Ascending aorta (tissue), 2 donors: ENCODE measurements at regions not wholly inside any gene's neighbourhood (a gene's known extent, or its start where the extent isn't known, plus 50 kb on each side); places are given as distances from the start of the nearest gene placed in this dataset.

Source experiments
- DNase-seq, 2 donors: peaks; one replicate each; pipeline ENCODE4 v3.0.0-alpha.2; 2019; ENCODE audit warnings: low spot score in 2 of 2
- H3K27ac ChIP-seq, 2 donors: fragments of 200-600 bp; sonication (generic); one replicate each; pipeline ENCODE4 v1.5.1; 2016 to 2017; ENCODE audit warnings: mild to moderate bottlenecking in 1 of 2
- H3K27me3 ChIP-seq: fragments of 200-600 bp; sonication (generic); one replicate; pipeline ENCODE4 v1.5.1; 2017
- H3K36me3 ChIP-seq, 2 donors: fragments of 200-600 bp; sonication (generic); one replicate each; pipeline ENCODE4 v1.5.1; 2016
- H3K4me1 ChIP-seq, 2 donors: fragments of 200-600 bp; sonication (generic); one replicate each; pipeline ENCODE4 v1.5.1; 2016 to 2017; ENCODE audit warnings: mild to moderate bottlenecking in 1 of 2
- H3K4me3 ChIP-seq, 2 donors: fragments of 200-600 bp; sonication (generic); one replicate each; pipeline ENCODE4 v1.5.1; 2016 to 2017; ENCODE audit warnings: mild to moderate bottlenecking in 1 of 2
- H3K9me3 ChIP-seq, 2 donors: fragments of 200-600 bp; sonication (generic); one replicate each; pipeline ENCODE4 v1.5.1; 2016
- CTCF ChIP-seq, 3 experiments: fragments of 200-600 bp in 2 of 3; fragments of 450-650 bp in 1 of 3; sonication (generic) in 2 of 3; IDR thresholded peaks; one replicate each; pipeline ENCODE4 v1.5.1; 2016 to 2019; ENCODE audit warnings: antibody characterized with exemption in 3 of 3, mild to moderate bottlenecking in 1 of 3, moderate library complexity in 1 of 3
- intact Hi-C: fragments of 100-400 bp; cut with DNase I; formaldehyde crosslinking; loops from one replicate; pipeline ENCODE4 v1.15.1; 2023

- Histone ChIP-seq H3K9me3 (no peaks in the 10 kb centered on the region), H3K27ac (no peak overlapping the region), H3K4me3 (no peak overlapping the region), H3K4me1 (no peaks in the 10 kb centered on the region), H3K27me3 (no peaks in the 10 kb centered on the region), H3K36me3 (no peaks in the 10 kb centered on the region)
- intact Hi-C loops: no loop called here
- DNase-seq: no peak
- TF ChIP-seq CTCF (IDR thresholded peaks at IDR 0.05): no peak
These were observed 229.3 kb downstream of the NSUN3 start for GRCh38 chr3:94292151-94292550.

- Histone ChIP-seq H3K36me3 (no peaks in the 10 kb centered on the region), H3K4me1 (no peaks in the 10 kb centered on the region), H3K27me3 (no peaks in the 10 kb centered on the region), H3K27ac (no peak overlapping the region), H3K4me3 (no peak overlapping the region), H3K9me3 (no peaks in the 10 kb centered on the region)
- DNase-seq: no peak
- intact Hi-C loops: no loop called here
- no peak for TF ChIP-seq CTCF (IDR thresholded peaks at IDR 0.05)
These were observed 230.9 kb downstream of the NSUN3 start for GRCh38 chr3:94293793-94294195.

DNA sequence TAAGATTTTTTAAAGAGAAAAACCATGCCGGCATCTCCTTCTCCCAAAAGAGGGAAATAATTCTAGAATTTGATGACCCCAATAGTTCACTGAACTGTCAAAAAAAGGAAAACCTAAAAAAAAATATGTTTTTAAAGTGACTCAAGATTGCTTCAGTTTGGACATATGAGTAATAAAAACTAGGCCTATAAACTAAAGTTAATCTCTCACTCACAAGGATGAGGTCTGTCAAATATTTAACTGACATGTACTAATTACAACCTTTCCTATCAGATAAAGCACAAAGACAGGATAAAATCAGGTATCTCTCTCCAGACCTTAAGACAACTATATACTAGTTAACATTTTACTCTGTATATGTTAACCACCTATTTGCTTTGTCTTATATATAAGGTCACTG lies 231.9 kb downstream of the NSUN3 start:
- no peak for TF ChIP-seq CTCF (IDR thresholded peaks at IDR 0.05)
- Histone ChIP-seq H3K27ac (no peak overlapping the region), H3K27me3 (no peaks in the 10 kb centered on the region), H3K4me1 (no peaks in the 10 kb centered on the region), H3K36me3 (no peaks in the 10 kb centered on the region), H3K4me3 (no peak overlapping the region), H3K9me3 (no peaks in the 10 kb centered on the region)
- intact Hi-C loops: no loop called here
- no peak for DNase-seq

GRCh38 chr3:94299716-94300115 lies 236.9 kb downstream of the NSUN3 start:
- DNase-seq: no peak
- intact Hi-C loops: no loop called here
- no peaks in the 10 kb centered on the region for H3K4me1 ChIP-seq
- no peak overlapping the region for H3K4me3 ChIP-seq
- no peak overlapping the region for H3K27ac ChIP-seq
- no peaks in the 10 kb centered on the region for H3K36me3 ChIP-seq
- H3K9me3 ChIP-seq: no peaks in the 10 kb centered on the region
- no peak for TF ChIP-seq CTCF (IDR thresholded peaks at IDR 0.05)
- H3K27me3 ChIP-seq: no peaks in the 10 kb centered on the region

GRCh38 chr3:94301366-94301765 lies 238.5 kb downstream of the NSUN3 start:
- Histone ChIP-seq H3K27me3 (no peaks in the 10 kb centered on the region), H3K4me1 (peaks cover 0 to 4% of the 10 kb centered on the region in 2 donors), H3K9me3 (no peaks in the 10 kb centered on the region), H3K4me3 (no peak overlapping the region), H3K36me3 (no peaks in the 10 kb centered on the region), H3K27ac (no peak overlapping the region)
- TF ChIP-seq CTCF (IDR thresholded peaks at IDR 0.05): no peak
- no peak for DNase-seq
- intact Hi-C loops: no loop called here

GRCh38 chr3:94303266-94303665 lies 240.4 kb downstream of the NSUN3 start:
- Histone ChIP-seq H3K4me3 (no peak overlapping the region), H3K4me1 (peaks cover 0 to 4% of the 10 kb centered on the region in 2 donors), H3K27me3 (no peaks in the 10 kb centered on the region), H3K9me3 (no peaks in the 10 kb centered on the region), H3K36me3 (no peaks in the 10 kb centered on the region), H3K27ac (no peak overlapping the region)
- no peak for DNase-seq
- TF ChIP-seq CTCF (IDR thresholded peaks at IDR 0.05): no peak
- intact Hi-C loops: no loop called here
